NCI-H187 (cell line): ENCODE measurements at regions not wholly inside any gene's neighbourhood (a gene's known extent, or its start where the extent isn't known, plus 50 kb on each side); places are given as distances from the start of the nearest gene placed in this dataset.
"Not testable (repeated sequence)": the region's sequence is repeated elsewhere in the genome, so short reads cannot be mapped to it uniquely, and the experiment has no call there.

Experiments
- DNase-seq, 2 experiments: peaks; one replicate each; lab custom pipeline; 2025; lab: John Stamatoyannopoulos, UW

DNA sequence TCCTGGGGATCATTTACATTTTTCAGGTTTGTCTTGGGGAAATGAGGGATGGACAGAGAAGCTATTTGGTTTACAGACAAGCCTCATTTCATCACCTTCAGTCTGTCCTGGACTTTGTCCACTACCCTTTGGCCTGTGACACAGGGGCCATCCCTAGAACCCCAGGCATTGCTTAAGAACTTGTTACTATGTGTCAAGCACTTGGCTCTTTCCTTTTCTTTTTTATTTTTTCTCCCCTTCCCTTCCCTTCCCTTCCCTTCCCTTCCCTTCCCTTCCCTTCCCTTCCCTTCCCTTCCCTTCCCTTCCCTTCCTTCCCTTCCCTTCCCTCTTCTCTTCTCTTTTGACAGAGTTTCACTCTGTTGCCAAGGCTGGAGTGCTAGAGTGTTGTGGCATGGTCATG is 253.1 kb downstream of the OLFM4 start:
- no peak for DNase-seq

DNA sequence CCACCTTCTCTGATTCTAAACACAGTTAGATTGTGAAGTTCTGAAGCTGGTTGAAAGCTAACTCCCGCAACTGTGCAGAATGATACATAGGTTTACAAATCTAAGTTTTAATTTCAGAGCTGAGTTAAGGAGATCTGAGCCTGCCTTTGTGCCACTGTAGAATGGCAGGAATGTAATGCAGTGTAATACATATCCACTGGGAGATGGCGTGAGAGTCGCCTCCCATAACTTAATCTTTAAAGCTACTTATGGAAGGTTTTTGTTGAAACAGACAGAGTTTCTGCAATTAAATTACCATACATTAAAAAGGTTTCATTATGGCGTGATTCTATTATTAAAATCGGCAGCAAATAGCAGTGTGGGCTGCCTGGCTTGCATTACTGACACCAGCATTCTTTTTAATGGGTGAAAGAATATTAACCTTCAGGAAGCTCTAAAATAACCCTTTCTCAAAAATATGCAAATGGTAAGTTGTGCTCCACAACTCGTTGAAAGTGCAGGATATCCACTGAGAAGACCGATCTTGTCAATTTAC is 257.4 kb downstream of the OLFM4 start:
- DNase-seq: no peak

DNA sequence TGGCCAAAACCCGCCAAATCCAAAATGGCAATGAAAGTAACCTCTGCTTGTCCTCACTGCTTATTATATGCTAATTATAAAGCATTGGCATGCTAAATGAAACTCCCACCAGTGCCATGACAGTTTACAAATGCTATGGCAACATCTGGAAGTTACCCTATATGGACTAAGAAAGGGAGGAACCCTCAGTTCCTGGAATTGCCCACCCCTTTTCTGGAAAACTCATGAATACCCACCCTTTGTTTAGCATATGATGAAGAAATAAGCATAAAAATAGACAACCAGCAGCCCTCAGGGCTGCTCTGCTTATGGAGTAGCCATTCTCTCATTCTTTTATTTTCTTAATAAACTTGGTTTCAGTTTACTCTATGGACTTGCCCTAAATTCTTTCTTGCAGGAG is 269.8 kb downstream of the OLFM4 start:
- DNase-seq: no peak

DNA sequence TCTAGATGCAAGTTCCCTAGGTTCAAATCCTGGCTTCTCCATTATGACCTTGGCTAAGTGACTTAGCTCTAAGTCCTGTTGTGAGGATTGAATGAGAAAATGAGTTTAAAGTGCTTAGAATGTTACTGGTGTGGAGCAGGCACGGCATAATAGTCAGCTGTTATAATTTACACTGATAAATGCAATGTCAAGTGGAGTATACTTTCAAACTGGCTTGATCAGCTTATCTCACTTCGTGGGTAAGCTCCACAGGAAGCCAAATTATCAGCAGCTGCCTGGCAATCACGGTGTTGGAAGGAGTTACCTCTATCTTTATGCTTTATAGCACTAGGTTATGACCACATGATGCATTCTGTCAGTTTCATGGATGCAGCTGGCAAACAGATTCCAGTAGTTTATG is 272.8 kb downstream of the OLFM4 start:
- no peak for DNase-seq

DNA sequence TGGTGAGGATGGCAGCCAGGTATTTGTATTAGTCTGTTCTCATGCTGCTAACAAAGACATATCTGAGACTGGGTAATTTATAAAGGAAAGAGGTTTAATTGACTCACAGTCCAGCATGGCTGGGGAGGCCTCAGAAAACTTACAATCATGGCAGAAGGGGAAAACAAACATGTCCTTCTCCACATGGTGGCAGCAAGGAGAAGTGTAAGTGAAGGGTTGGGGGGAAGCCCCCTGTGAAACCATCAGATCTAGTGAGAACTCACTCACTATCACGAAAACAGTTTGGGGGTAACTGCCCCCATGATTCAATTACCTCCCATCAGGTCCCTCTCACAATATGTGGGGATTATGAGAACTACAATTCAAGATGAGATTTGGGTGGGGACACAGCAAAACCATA is 276.8 kb downstream of the OLFM4 start:
- not testable (repeated sequence) for DNase-seq

DNA sequence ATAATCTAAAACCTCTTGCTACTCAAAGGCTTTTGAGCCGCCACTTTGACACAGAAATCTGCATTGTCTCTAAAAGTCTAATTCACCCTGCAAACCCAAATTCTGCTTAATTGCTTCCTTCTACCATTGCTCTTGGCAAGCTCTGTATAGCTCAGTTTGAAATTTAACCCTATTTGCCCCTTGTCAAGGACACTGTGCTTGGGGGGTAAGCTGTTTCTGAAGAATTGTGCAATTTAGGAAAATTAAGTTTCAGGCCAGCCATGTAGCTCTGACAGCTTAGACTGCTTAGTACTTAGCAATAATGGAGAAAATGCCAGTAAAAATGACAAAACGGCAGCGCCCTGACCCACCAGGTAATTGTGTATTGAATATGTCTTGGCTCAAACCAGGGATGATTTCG is 282.2 kb downstream of the OLFM4 start:
- no peak for DNase-seq

DNA sequence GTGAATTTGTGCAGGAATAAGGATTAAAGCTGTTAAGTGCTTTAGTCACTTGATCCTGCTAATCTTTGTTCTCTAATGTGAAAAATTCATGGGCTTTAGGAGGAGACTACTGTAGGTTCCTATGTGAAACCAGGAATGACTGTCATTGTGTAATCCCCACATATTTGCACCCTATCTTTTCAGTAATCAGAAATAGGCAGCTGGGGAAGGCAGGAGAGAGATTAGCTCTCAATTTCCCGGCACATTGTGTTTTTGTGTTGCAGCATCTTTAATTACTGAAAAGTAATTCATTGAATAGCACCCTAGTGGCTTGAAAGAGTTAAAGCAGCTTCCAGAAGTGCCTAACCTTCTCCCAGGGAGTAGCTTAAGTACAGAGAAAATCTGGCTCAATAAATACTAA is 282.9 kb downstream of the OLFM4 start:
- DNase-seq: no peak

DNA sequence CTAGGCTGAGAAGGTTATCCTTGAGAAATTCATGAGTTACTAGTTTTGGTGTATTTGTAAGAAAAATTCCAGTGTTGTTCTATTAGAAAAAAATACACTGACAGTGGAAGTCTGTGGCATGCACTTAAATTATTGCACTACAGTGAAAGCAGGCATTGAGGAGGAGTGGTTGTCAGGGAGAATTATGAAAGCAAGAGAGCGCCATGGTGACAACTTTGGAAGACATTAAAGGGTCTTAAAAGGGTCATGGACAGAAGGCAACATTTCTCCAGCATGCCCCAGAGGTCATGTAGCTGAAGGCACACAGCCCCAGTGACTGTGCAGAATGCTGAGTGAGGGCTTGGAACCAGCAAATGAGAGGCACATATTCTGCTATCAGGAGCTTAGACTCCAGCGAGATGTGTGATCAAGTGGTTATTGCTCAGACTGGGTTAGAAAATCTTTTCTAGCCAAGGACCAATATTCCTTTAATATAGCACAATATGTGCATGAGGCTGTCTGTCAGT is 292.7 kb downstream of the OLFM4 start:
- DNase-seq: no peak

DNA sequence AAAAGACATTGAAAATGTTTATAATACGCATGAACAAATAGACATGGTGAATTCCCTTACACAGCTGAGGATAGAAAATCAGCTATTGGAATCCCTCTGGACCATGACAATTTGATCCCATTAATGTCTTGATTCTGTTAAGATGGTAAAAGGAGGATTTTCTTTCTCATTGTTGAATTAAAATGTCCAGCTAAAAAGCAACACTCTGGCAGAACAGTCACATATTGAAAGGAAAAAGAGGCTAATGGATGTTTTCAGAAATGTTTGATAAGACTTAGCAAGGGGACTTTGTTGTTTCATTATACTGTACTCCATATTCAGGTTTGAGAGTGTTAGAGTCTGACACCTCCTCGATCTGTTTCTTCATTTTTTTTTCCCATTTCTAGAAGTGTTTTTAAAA is 296.0 kb downstream of the OLFM4 start:
- no peak for DNase-seq

DNA sequence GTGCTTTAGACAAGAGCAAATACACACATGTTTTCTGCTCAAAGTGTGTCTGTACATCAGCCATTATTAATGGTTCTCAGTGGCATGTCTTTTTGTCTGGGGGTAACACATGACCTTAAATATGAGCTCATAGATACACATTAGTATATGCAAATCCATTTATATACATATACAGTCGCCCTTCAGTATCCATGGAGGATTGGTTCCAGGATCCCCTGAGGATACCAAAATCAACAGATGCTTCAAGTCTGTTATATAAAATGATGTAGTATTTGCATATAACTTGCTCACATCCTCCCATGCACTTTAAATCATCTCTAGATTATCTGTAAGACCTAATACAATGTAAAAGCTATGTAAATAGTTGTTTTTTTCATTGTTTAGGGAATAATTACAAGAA is 298.1 kb downstream of the OLFM4 start:
- no peak for DNase-seq

DNA sequence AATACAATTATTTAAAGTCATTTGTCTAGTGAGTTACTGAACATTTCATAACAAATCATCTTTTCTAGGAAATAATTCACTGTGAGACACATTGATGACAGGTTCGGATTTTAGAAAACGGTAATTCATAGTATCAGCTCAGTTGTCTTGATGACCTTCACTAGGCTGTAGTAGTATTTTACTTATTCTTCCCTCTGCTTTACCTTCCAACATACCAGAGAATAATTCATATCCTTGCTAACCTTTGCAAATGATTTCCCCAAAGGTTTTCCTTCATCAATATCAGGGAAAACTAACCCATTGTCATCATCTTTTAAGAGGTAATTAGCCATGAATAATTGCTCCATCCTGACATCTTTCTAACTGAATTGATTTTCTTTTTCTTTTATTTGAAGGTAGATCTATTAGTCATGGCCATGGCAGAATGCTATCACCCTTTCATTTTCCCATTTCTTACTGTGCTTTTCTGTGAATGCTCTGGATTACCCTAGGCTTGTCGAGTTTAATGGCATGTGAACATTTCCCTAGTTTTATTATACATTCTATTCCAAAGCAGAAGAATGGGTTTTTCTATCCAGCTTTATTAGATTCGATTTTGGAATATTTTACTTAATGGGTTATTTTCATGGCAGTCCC is 299.2 kb downstream of the OLFM4 start:
- no peak for DNase-seq

DNA sequence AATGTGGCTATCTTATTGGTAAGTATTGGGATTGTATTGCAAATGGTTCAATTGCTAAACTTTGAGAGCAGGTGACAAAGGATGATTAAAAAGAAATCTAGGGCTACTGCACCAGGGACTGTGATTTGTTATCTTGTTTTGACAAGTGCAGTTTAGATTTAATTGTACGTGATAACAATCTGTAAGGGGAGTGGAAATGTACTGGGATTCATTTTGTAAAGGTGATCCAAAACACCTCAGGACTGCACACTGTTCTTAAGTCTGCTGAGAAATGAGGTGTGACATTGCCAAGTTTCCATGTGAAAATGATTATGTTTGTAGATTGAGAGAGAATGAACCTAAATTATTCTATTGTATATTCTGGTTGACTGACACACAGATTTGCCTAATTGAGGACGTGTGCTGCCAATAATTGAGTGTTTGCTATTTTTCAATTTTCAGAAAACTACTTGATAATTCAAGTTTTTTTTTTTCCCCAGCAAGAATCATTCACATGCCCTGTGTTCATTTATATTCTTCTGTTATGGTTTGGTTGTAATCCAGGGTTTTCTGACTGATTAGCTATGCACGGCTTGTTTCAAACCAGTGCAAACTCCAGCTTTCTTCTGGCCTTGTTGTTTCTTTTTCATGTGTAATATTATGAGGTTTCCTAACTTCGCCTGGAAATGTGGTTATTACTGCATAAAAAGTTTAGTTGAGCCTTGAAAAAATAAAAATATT is 308.0 kb downstream of the OLFM4 start:
- no peak for DNase-seq

DNA sequence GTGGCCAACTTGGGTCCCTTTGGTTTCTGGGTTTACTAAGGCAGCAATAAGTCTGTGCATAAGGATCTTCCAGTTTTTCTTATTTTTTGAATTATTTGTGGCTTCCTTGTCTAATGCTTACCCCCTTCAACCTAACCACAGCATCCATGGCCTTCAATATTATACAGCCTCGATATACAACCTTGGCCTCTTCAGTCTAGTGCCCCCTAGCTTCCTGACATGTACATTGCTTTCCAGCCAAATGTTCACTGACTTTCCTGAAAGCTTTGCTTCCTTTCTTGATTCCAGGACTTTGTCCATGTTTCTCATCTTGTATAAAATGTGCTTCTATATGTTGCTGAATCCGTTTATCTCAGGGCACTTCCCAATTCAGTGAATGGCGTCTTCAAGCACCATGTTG is 310.1 kb downstream of the OLFM4 start:
- no peak for DNase-seq

DNA sequence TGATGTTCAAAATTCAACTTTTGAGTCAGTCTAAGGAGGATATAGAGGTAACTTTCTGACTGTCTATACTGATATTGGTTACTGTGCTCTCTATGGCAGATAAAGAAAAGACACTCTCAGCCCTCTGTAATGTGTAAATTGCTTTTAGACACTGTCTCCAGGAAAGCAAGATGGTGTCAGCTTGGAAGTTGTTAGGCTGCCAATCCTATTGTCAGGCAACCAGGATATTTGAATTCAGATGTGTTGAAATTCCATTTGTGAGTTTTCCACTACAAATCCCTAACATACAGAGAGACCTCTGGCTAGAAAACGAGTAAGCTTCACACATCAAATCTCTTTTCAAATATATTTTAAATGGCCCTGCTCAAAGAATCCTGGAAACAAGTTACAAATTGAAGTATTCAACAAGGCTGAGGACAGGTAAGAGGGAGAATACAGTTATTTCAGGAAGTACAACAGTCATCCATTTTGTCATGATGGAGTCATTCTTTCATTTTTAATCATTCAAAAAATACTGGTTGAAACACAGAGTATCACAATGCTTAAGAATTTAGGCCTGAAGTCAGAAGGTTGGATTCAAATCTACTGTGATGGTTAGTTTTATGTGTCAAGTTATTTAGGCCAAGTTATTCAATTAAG is 312.0 kb downstream of the OLFM4 start:
- no peak for DNase-seq

DNA sequence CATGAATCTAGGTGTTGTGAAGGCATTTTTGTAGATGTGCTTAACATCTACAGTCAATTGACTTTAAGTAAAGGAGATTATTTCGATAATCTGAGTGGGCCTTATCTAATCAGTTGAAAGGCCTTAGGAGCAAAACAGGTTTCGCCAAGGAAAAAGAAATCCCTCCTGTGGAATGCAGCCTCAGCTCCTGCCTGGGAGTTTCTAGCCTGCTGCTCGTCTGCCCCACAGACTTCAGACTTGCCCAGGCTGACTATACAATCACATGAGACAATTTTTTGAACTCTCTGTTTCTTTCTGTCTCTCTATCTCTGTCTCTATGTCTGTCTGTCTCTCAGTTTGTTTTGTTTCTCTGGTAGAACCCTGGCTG is 312.5 kb downstream of the OLFM4 start:
- no peak for DNase-seq

DNA sequence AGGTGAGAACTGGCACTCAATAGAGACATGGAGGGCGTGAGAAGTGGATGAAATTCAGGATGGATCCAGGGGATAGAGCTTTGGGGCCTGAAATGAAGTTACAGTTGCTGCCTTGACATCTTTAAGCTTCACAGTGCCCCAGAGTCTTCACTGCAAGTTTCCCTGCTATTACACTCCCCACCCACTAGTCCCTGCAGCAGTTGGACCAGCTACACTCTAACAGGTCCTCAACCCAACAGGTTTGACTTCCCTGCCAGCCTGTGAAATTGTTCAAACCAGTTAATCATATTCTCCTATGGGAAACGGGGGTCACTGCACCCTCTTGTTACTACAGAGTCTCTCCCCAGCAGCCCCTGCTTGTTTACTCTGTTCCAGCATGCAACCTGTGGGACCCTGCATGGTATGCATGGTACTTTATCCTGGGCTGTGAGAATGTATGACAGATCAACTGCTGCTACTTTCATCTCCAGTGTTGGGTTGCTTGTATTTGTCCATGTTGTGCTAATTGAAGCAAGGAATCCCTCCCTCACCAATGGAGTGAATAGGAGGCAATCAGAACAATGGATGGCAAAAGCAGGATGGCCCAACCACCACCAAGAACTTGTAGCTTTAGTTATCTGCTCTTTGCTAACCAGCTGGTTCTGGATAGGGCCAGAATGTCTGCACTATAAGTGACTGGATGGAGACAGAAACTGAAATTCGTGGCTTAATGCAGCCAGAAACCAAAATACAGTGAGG is 314.2 kb downstream of the OLFM4 start:
- no peak for DNase-seq

DNA sequence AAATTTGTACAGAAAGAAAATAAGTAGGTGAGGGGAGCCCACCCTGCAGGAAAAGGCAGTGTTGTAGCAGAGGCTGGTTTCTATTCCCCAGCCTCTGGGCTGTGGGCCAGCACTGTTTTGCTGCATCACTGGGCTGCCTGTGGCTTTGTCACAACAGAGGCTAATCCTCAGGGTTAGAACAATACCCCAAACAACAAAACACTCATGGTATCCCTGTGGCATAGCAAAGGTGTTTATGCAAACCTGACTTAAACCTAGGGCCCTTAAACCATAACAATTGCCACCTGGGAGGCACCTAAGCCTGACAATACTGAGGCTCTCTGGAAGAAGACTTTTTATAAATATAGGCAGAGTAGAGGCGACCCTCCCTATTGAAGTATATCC is 314.7 kb downstream of the OLFM4 start:
- no peak for DNase-seq

DNA sequence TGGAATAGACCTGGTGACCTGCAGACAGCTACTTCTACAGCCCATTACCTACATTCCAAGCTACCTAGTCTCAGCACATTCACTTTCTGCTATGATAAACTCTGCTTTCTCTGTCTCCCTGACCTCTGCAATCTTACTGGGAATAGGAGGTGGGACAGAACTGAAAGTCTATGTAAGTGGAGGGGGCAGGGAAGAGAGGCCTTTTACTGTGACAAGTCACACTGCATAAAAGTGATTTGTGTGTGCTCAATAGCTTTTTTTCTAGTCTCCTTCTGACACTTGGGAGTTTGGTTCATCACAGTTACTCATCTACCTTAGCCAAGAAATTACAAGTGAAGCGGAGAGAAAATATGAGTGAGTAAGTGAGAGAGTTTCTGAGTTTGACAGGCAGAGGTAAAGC is 322.4 kb downstream of the OLFM4 start:
- no peak for DNase-seq

DNA sequence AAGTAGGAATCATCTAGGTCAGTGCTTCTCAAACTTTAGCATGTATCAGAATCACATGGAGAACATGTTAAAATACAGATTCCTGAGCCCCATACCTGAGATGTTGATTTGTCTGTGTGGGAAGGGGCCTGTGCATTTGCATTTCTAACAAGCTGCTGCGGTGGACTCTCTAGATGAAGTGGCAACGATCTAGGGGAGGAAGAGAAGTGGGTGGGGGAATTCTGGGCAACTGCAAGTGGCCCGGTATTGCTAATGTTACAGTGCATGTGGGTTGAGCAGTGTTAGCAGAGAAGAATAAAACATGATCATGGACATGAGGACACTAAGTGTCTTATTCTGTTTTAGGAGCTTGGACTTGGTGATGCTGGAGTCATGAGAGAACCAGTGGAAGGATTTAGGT is 329.0 kb downstream of the OLFM4 start:
- DNase-seq: no peak

DNA sequence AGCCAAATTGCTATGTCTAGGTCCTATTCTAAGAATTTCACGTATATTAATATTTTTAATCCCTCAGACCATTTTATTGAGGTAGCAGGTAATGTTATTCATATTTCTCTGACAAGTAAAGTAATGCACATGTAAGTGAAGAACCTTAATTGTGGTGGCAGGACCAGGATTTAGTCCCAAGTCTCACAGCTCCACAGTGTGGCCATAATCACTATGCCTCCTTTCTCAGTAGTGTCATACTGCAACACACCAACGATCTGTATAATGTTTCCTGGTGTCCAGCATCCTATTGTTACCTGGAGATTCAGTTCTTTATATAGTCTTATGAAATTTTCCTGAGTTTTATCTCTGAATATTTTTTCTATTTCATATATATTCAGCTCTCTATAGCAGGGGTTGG is 340.3 kb downstream of the OLFM4 start:
- no peak for DNase-seq

DNA sequence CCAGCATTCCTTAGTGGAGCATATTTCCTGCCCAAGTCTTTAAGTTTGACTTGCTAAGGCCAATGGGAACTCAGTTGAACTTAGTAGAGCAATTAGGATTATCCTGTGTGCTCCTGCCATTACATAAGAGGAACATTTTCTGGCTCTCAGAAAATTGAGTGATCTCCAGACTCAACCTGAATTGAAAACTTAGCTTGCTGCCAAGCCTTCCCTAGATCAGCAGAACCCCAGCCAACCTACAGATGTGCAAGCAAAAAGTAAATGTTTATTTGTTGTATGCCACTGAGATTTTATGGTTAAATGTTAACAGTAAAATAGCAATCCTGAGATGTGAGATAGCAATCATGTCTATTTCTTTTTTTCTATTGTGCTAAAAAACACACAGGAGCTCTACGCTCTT is 350.9 kb downstream of the OLFM4 start:
- DNase-seq: no peak

DNA sequence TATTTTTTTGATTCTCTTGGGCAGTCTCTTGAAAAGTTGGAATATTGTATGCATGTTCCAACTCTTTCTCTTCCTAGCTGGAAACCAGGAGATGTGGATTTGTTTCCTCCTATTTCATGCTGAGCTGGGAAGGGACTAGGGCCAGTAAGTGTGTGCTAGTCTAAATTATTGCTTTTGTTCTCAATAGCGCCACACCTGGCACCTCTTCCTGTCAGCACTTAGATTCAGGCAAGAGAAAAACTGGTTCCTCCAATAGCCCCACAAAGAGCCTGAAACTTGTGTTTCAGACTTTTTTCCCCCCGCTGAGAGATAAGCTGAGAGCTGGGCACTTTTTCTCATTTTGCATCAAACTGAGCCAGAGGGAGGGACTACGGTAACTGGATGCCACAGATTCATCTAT is 353.4 kb downstream of the OLFM4 start:
- DNase-seq: no peak

DNA sequence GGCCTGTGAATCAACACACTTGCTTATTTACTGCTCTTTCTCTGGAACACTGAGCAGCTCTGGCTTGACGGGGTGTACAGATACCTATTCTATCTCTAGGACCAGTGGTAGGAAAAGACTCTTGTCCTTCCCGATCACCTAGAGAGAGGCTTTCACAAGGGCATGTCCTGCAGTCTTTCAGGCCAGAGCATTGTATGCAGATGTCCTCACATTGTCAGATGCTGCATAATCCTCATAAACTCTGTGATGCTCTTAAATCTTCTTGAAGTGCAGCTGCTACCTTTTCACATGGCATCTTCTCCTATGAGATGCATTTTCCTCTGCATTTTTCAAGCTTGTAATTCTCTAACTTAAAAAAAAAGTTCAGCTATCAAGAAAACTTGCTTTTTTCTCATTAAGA is 369.4 kb downstream of the OLFM4 start:
- no peak for DNase-seq
